ENCODE measurements at regions not wholly inside any gene's neighbourhood (a gene's known extent, or its start where the extent isn't known, plus 50 kb on each side); places are given as distances from the start of the nearest gene placed in this dataset.

DNA sequence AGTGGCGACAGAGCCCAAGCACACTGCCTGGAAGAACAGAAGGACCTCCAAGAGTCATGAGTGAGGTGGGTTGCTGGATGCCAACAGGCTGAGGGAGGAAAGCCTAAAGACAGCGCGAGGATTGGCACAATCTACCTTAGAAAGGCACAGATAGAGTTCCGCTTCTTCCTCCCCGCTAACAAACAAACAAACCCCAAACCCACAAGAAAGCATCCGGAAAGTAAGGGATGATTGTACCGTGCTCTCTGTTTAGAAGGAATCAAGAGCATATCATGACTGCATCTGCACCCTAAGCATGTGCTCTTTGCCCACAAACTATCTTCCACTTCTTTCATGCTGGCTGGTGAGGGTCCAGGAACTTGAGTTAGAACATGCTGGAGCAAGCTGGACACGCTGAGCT lies 233.0 kb upstream of the KLF12 start:
- Histone ChIP-seq H3K27me3 (no peaks in the 10 kb centered on the region), H3K4me3 (no peak overlapping the region), H3K9me3 (no peaks in the 10 kb centered on the region), H3K36me3 (no peaks in the 10 kb centered on the region), H3K4me1 (no peaks in the 10 kb centered on the region), H3K27ac (no peak overlapping the region)
- in situ Hi-C loops (cut with MboI; ENCODE audit: low pct_ligation_motif_present in 1 of 4, low pct_unique_long_range_greater_than_20kb in 1 of 4, low sequenced_read_pairs in 3 of 4) (no loop called here), intact Hi-C loops (cut with DNase I; ENCODE audit: low total_unique reads) (no loop called here)
- DNase-seq: no peak
- no peak for TF ChIP-seq CTCF (IDR thresholded peaks at IDR 0.05)
- 80 to 94% methylated on average over 1 to 8 of the region's 8 CpGs for WGBS, 2 donors (ENCODE audit: low coverage in 1 of 2)

- in situ Hi-C loops (cut with MboI; ENCODE audit: low pct_ligation_motif_present in 1 of 4, low pct_unique_long_range_greater_than_20kb in 1 of 4, low sequenced_read_pairs in 3 of 4): no loop called here
Measured at GRCh38 chr13:74361274-74361673, 227.1 kb upstream of the KLF12 start.

DNA sequence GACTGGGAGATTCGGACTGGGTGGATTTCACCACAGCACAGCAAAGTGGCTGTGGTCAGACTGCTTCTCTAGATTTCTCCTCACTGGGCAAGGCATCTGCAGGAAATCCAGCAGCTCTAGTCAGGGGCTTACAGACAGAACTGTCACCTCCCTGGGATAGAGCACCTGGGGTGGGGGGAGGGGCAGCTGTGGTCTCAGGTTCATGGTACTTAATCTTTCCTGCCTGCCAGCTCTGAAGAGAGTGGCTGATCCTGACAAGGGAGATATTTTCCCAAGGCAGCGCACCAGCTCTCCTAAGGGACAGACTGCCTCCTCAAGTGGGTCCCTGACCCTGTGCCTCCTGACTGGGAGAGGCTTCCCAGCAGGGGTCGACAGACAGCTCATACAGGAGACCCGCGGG lies 212.8 kb upstream of the KLF12 start:
- no peak for TF ChIP-seq EP300 (IDR thresholded peaks at IDR 0.05; ENCODE audit: low read depth)
- no peak for TF ChIP-seq CTCF (IDR thresholded peaks at IDR 0.05)
- TF ChIP-seq POLR2A (IDR thresholded peaks at IDR 0.05): no peak
- TF ChIP-seq POLR2AphosphoS5 (IDR thresholded peaks at IDR 0.05): no peak
- H3K36me3 ChIP-seq: no peaks in the 10 kb centered on the region
- no peak overlapping the region for H3K27ac ChIP-seq
- H3K27me3 ChIP-seq: no peaks in the 10 kb centered on the region
- WGBS, 2 donors (ENCODE audit: low coverage in 1 of 2): 73 to 76% methylated on average over 3 to 5 of the region's 5 CpGs
- in situ Hi-C loops (cut with MboI; ENCODE audit: low pct_ligation_motif_present in 1 of 4, low pct_unique_long_range_greater_than_20kb in 1 of 4, low sequenced_read_pairs in 3 of 4): no loop called here
- H3K4me3 ChIP-seq: no peak overlapping the region
- intact Hi-C loops (cut with DNase I; ENCODE audit: low total_unique reads): no loop called here
- no peaks in the 10 kb centered on the region for H3K9me3 ChIP-seq
- DNase-seq: no peak
- no peaks in the 10 kb centered on the region for H3K4me1 ChIP-seq

More at GRCh38 chr13:74361274-74361673, 227.1 kb upstream of the KLF12 start:
- no peaks in the 10 kb centered on the region for H3K27me3 ChIP-seq
- H3K27ac ChIP-seq: no peak overlapping the region
- TF ChIP-seq POLR2A (IDR thresholded peaks at IDR 0.05): no peak
- no peak for TF ChIP-seq CTCF (IDR thresholded peaks at IDR 0.05)
- TF ChIP-seq POLR2AphosphoS5 (IDR thresholded peaks at IDR 0.05): no peak
- TF ChIP-seq EP300 (IDR thresholded peaks at IDR 0.05; ENCODE audit: low read depth): no peak
- H3K9me3 ChIP-seq: no peaks in the 10 kb centered on the region
- no peaks in the 10 kb centered on the region for H3K4me1 ChIP-seq
- no peak overlapping the region for H3K4me3 ChIP-seq
- 93 to 98% methylated on average over 3 of the region's 3 CpGs for WGBS, 2 donors (ENCODE audit: low coverage in 1 of 2)
- no peak for DNase-seq
- intact Hi-C loops (cut with DNase I; ENCODE audit: low total_unique reads): no loop called here
- no peaks in the 10 kb centered on the region for H3K36me3 ChIP-seq

DNA sequence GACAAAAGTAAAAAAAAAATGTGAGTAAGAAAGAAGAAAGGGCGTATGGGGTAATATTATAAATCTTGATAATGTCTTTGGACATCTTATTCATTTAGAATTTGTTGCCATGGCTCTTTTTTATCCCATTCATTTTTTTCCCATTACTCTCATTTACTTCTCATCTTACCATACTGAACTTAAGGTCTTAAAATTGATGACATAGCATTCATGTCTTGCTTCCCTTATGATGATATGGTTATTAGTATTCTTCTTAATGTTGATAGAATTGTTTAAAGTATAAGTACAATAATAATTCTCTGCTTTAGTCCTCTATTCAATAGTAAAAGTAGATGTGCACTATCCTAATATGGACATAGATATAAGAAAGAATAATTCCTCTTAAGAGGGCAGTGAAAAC lies 204.1 kb upstream of the KLF12 start:
- Histone ChIP-seq H3K36me3 (no peaks in the 10 kb centered on the region), H3K9me3 (no peaks in the 10 kb centered on the region), H3K27ac (no peak overlapping the region), H3K4me3 (no peak overlapping the region), H3K27me3 (no peaks in the 10 kb centered on the region), H3K4me1 (no peaks in the 10 kb centered on the region)
- TF ChIP-seq EP300 (IDR thresholded peaks at IDR 0.05; ENCODE audit: low read depth) (no peak), CTCF (IDR thresholded peaks at IDR 0.05) (no peak), POLR2A (IDR thresholded peaks at IDR 0.05) (no peak), POLR2AphosphoS5 (IDR thresholded peaks at IDR 0.05) (no peak)
- DNase-seq: no peak
- WGBS, 2 donors (ENCODE audit: low coverage in 1 of 2): 73 to 79% methylated on average over 1 of the region's 1 CpG
- in situ Hi-C loops (cut with MboI; ENCODE audit: low pct_ligation_motif_present in 1 of 4, low pct_unique_long_range_greater_than_20kb in 1 of 4, low sequenced_read_pairs in 3 of 4) (no loop called here), intact Hi-C loops (cut with DNase I; ENCODE audit: low total_unique reads) (no loop called here)
